ENCODE measurements at regions not wholly inside any gene's neighbourhood (a gene's known extent, or its start where the extent isn't known, plus 50 kb on each side); places are given as distances from the start of the nearest gene placed in this dataset.

DNA sequence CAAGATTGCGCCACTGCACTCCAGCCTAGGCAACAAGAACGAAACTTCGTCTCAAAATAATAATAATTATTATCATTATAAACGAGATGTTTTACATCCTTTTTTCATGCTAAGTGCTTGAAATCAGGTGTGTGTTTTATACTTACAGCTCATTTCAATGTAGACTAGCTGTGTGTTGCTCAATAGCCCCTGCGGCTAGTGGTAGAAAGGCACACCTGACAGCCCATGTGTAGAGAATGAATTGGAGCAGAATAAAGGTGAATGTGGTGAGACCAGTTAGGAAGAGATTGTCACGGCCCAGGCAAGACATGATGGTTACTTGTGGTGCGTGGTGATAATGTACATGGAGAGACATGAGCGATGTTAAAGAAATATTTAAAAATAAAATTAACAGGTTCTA, 86.7 kb upstream of the TMEM26 start:
- no peak for TF ChIP-seq POLR2A (IDR thresholded peaks at IDR 0.05)
- TF ChIP-seq CTCF (IDR thresholded peaks at IDR 0.05): no peak

Data from testis (tissue), 2 donors.